GM06990 (cell line): ENCODE measurements at regions not wholly inside any gene's neighbourhood (a gene's known extent, or its start where the extent isn't known, plus 50 kb on each side); places are given as distances from the start of the nearest gene placed in this dataset.

ENCODE experiments used
- DNase-seq: peaks from one replicate; pipeline ENCODE4 v3.0.0-alpha.2; 2011; ENCODE audit not compliant: insufficient read length; ENCODE audit errors: extremely low read depth
- H3K27me3 ChIP-seq: replicated peaks from 2 replicates; pipeline ENCODE4 v1.6.0; 2011; ENCODE audit warnings: low read length; ENCODE audit not compliant: control insufficient read depth, insufficient read depth
- H3K36me3 ChIP-seq: 2 replicates; pipeline ENCODE4 v1.5.1; 2011; ENCODE audit warnings: low read length; ENCODE audit not compliant: control insufficient read depth, insufficient read depth
- H3K4me3 ChIP-seq: replicated peaks from 2 replicates; pipeline ENCODE4 v1.5.1; 2011; ENCODE audit warnings: low read depth, mild to moderate bottlenecking, control low read depth, low read length
- CTCF ChIP-seq: IDR thresholded peaks from 2 replicates; pipeline ENCODE4 v1.5.1; 2011; ENCODE audit warnings: low read length, control low read depth, mild to moderate bottlenecking, inconsistent platforms; ENCODE audit not compliant: insufficient read depth, poor library complexity, severe bottlenecking

GRCh38 chr3:64940596-64941348 is 253.0 kb upstream of the ADAMTS9 start:
- no peak for TF ChIP-seq CTCF
- no peak for DNase-seq
- Histone ChIP-seq H3K4me3 (no peak overlapping the region), H3K36me3 (no peaks in the 10 kb centered on the region), H3K27me3 (no peaks in the 10 kb centered on the region)

DNA sequence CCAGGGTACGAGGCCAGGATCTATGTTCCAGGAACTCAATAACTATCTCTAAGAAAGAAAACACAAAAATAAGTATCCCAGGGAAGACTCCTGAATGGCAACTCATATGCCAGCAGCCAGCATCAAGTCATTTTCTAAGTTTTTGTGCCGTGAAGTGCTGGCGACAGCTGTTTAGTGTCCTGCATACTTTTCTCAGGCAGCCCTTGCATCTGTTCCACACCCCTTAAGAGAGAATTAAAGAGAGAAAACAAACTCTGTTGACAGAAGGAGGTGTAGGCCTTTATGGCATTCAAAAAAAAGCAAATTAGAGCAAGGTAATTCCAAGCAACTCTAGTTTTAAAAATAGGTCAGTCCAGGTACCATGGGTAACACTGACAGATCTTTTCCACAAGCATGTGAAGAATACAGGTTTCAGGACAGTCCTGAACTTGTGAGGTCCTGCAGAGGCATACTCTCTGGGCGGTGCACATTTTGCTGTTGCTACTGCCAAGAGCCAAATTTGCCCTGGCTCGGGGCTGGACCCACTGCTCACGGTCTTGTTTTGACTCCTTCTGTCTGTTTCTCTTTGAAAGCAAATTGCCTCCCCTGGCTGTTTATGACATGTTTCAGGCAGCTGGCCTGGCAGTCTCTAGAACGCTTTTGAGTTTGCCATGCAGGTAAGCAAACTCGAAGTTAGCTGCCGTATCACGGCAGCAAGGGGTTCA is 252.1 kb upstream of the ADAMTS9 start:
- Histone ChIP-seq H3K27me3 (no peaks in the 10 kb centered on the region), H3K36me3 (no peaks in the 10 kb centered on the region), H3K4me3 (no peak overlapping the region)
- DNase-seq, result no peak
- TF ChIP-seq CTCF, result no peak

- DNase-seq, result no peak
- Histone ChIP-seq H3K27me3 (no peaks in the 10 kb centered on the region), H3K4me3 (no peak overlapping the region), H3K36me3 (no peaks in the 10 kb centered on the region)
- no peak for TF ChIP-seq CTCF
Observed at GRCh38 chr3:64939309-64939708, 251.5 kb upstream of the ADAMTS9 start.

DNA sequence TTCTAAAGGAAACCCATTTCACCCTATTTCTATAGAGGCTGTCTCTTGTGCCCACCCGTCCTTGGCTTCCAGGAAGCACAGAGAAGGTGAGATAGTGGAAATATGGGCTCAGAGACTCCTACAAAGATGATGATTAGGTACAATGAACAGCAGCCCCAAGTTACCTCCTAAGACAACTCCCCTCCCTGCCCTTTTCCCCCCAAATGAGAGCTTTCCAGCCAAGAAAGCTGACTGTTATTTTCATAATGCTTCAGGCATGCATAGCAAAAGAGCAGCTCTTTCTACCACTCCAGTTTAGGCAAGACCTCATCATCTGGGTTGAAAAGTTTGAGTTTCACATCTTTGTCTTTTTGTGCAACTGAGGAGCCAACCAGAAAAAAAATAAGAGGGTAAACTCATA is 248.8 kb upstream of the ADAMTS9 start:
- Histone ChIP-seq H3K27me3 (no peaks in the 10 kb centered on the region), H3K36me3 (no peaks in the 10 kb centered on the region), H3K4me3 (no peak overlapping the region)
- DNase-seq, result no peak
- TF ChIP-seq CTCF, result no peak

- DNase-seq, result no peak
Observed at GRCh38 chr3:64935971-64936370, 248.2 kb upstream of the ADAMTS9 start.

More at GRCh38 chr3:64935971-64936370, 248.2 kb upstream of the ADAMTS9 start:
- Histone ChIP-seq H3K36me3 (no peaks in the 10 kb centered on the region), H3K4me3 (no peak overlapping the region), H3K27me3 (no peaks in the 10 kb centered on the region)
- no peak for TF ChIP-seq CTCF
